ENCODE measurements at regions not wholly inside any gene's neighbourhood (a gene's known extent, or its start where the extent isn't known, plus 50 kb on each side); places are given as distances from the start of the nearest gene placed in this dataset.
"Not testable (repeated sequence)": the region's sequence is repeated elsewhere in the genome, so short reads cannot be mapped to it uniquely, and the experiment has no call there.

GRCh38 chr4:66157594-66157993, 487.3 kb upstream of the EPHA5 start:
- no peak for DNase-seq (ENCODE audit: low spot score)

GRCh38 chr4:66130042-66130441, 459.8 kb upstream of the EPHA5 start:
- DNase-seq (ENCODE audit: low spot score): no peak

GRCh38 chr4:66123831-66124413, 453.6 kb upstream of the EPHA5 start:
- DNase-seq (ENCODE audit: low spot score): no peak

- DNase-seq (ENCODE audit: low spot score): no peak
Measured at GRCh38 chr4:66123190-66123589, 452.9 kb upstream of the EPHA5 start.

- DNase-seq (ENCODE audit: low spot score): not testable (repeated sequence)
Measured at GRCh38 chr4:66115231-66115630, 444.9 kb upstream of the EPHA5 start.

- DNase-seq (ENCODE audit: low spot score): no peak
Measured at GRCh38 chr4:66108898-66109297, 438.6 kb upstream of the EPHA5 start.

GRCh38 chr4:66097218-66097617, 426.9 kb upstream of the EPHA5 start:
- DNase-seq (ENCODE audit: low spot score): no peak

- no peak for DNase-seq (ENCODE audit: low spot score)
Measured at GRCh38 chr4:66095065-66095464, 424.8 kb upstream of the EPHA5 start.

GRCh38 chr4:66094070-66094469, 423.8 kb upstream of the EPHA5 start:
- DNase-seq (ENCODE audit: low spot score): no peak

- no peak for DNase-seq (ENCODE audit: low spot score)
Measured at GRCh38 chr4:66091786-66092185, 421.5 kb upstream of the EPHA5 start.

GRCh38 chr4:66073961-66074360, 403.7 kb upstream of the EPHA5 start:
- DNase-seq (ENCODE audit: low spot score): no peak

- DNase-seq (ENCODE audit: low spot score): no peak
Measured at GRCh38 chr4:66071911-66072310, 401.6 kb upstream of the EPHA5 start.

- no peak for DNase-seq (ENCODE audit: low spot score)
Measured at GRCh38 chr4:66062921-66063320, 392.6 kb upstream of the EPHA5 start.

GRCh38 chr4:66062044-66062443, 391.8 kb upstream of the EPHA5 start:
- DNase-seq (ENCODE audit: low spot score): no peak

- DNase-seq (ENCODE audit: low spot score): no peak
Measured at GRCh38 chr4:66059556-66059955, 389.3 kb upstream of the EPHA5 start.

- DNase-seq (ENCODE audit: low spot score): no peak
Measured at GRCh38 chr4:66059136-66059535, 388.8 kb upstream of the EPHA5 start.

GRCh38 chr4:66055999-66056398, 385.7 kb upstream of the EPHA5 start:
- no peak for DNase-seq (ENCODE audit: low spot score)

GRCh38 chr4:66052426-66052825, 382.1 kb upstream of the EPHA5 start:
- no peak for DNase-seq (ENCODE audit: low spot score)

GRCh38 chr4:66048861-66049260, 378.6 kb upstream of the EPHA5 start:
- DNase-seq (ENCODE audit: low spot score): no peak

- DNase-seq (ENCODE audit: low spot score): peak; percentile 10
Measured at GRCh38 chr4:66045913-66046312, 375.6 kb upstream of the EPHA5 start.

GRCh38 chr4:66035701-66036100, 365.4 kb upstream of the EPHA5 start:
- no peak for DNase-seq (ENCODE audit: low spot score)

- no peak for DNase-seq (ENCODE audit: low spot score)
Measured at GRCh38 chr4:66034671-66035070, 364.4 kb upstream of the EPHA5 start.

GRCh38 chr4:66034262-66034661, 364.0 kb upstream of the EPHA5 start:
- DNase-seq (ENCODE audit: low spot score): no peak

- no peak for DNase-seq (ENCODE audit: low spot score)
Measured at GRCh38 chr4:66032571-66032970, 362.3 kb upstream of the EPHA5 start.

GRCh38 chr4:66028668-66029067, 358.4 kb upstream of the EPHA5 start:
- DNase-seq (ENCODE audit: low spot score): no peak

Data from iPS-NIHi11 (cell line).